Stimulated activated CD4-positive, alpha-beta T cell treated with anti-CD3 and anti-CD28 coated beads, Interleukin-4, amount 100 ng/mL, for 1 hour (primary cell): ENCODE measurements at regions not wholly inside any gene's neighbourhood (a gene's known extent, or its start where the extent isn't known, plus 50 kb on each side); places are given as distances from the start of the nearest gene placed in this dataset.
"Not testable (repeated sequence)": the region's sequence is repeated elsewhere in the genome, so short reads cannot be mapped to it uniquely, and the experiment has no call there.

Experiments used
- DNase-seq: peaks from one replicate; pipeline ENCODE4 v3.0.0-alpha.2; 2020

DNA sequence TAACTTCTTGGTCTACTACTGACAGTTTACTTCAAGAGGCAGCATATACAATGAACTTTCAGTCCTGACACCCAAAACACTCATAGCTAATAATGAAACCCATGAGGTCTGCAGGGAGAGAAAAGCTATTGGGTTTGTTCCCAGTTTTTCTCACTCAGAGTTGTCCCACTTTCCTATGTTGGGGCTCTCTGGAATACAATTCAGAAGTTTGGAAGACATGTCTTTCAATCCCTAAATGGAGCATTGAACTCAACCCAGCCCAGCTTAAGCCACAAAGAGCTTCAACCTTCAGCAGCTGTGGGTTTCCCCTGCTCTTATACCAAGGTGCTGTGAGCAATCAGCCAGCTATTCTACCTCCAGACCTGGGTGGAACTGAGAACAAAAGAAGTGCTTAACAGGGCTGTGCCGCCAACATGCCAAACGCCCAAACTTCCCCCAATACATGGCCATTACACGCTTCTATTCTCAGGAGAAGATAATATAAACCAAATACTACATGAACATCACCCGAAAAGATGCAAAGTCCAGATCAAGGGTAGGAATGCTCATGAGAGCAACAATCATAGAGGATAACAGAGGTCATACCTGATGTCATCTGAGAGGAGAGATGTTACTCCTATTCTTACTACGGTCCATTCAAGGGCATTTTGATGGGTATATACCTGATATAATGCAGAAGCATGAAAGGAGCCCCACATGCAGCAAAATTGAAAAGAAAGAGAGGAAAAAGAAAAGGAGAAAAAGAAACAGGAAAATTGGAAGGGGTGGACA lies 131.2 kb upstream of the TGFBR2 start:
- peak; percentile 4 for DNase-seq

- no peak for DNase-seq
Observed at GRCh38 chr3:30475809-30476178, 130.6 kb upstream of the TGFBR2 start.

DNA sequence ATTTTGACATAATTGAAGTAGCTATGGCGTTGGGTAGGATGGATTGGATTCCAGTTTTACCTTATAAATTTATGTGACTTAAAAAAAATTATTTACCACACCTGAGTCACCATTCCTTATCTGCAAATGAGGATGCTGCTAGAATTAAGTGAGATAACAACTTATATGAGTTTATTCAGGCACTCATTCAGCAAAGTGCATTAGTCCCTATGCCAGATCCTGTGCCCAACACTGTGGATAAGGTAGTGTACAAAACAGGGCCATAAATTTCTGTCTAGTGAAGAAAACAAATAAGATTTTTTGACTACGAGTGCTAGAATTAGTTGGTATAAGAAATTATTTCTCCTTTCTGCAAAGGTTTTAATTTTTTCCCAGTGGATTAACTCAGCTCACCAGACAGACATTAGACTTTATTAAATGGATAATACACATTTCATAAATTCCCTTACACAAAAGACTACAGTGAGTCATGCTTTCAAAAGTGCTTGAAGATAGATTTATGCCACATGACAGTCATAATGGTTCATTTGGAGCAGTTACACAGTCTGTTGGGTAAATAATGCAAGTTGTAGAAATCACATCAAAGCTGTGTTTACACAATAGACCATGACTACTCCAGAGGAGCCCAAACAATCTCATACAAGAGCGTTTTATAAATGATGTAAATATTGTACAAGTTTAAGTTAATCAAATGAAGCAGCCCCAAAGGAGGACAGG lies 129.9 kb upstream of the TGFBR2 start:
- DNase-seq: no peak

DNA sequence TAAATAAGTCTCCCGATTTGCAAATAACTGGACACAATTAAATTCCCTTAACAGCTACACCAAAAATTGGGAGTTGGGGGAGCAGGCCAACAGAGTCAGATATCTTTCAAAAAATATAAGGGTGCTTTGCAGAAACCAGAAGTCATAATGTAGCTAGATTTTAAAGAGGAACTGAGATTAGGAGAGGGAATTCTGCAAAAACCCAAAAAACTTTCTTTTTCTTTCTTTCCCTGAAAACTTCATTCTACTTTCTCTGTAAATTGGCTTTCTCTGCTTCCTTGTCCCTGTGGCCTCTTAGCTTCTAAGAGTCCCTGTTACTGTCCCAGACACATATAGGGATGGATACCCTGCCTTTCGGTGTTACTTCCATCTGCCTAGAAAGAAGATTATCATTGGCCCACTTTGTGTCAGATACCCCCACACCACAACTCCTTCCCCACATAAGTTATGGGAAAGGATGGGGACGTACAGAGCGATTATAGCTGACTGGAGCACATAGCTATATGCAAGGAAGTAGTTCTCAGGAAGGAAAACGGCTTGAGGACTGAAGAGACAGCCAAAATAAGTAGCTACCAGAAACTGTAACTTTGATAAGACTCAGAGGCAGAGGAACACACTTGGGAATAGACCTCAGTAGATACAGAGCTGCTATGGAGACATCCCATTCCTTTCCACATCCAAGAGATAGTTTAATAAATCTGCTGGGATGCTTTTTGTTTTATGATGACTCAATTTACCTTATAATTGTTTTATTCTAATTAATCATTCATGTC lies 129.1 kb upstream of the TGFBR2 start:
- DNase-seq: no peak

DNA sequence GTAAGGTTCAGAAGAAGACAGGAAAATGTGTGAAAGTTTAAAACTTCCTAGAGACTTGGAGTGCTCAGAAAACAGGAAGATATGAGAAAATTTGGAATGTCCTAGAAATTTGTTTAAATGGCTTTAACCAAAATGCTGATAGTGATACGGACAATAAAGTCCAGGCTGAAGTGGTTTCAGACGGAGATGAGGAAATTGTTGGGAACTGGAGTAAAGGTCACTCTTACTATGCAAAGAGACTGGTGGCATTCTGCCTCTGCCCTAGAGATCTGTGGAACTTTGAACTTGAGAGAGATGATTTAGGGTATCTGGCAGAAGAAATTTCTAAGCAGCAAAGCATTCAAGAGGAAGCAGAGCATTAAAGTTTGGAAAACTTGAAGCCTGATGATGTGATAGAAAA lies 126.7 kb upstream of the TGFBR2 start:
- DNase-seq: not testable (repeated sequence)

- not testable (repeated sequence) for DNase-seq
Observed at GRCh38 chr3:30480156-30480555, 126.2 kb upstream of the TGFBR2 start.

DNA sequence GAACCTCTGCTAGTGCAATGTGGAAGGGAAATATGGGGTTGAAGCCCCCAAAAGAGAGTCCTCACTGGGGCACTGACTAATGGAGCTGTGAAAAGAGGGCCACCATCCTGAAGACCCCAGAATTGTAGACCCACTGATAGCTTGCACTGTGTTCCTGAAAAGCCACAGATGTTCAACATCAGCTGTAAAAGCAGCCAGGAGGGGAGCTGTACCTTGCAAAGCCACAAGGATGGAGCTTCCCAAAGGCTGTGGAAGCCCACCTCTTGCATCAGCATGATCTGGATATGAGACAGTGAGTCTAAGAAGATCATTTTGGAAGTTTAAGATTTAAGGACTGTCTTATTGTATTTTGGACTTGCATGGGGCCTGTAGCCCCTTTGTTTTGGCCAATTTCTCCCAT lies 125.8 kb upstream of the TGFBR2 start:
- DNase-seq: no peak

DNA sequence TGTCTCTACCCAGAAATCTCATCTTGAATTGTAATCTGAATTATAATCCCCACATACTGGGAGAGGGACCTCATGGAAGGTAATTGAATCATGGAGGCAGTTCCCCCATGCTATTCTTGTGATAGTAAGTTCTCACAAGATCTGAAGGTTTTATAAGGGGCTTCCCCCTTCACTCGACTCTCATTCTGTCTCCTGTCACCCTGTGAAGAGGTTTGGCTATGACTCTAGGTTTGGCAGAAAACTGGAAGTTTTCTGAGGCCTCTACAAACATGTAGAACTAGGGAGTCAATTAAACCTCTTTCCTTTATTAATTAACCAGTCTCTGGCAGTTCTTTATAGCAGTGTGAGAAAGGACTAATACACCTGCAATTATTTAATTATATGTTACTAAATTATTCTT lies 125.2 kb upstream of the TGFBR2 start:
- no peak for DNase-seq

GRCh38 chr3:30484229-30484628 lies 122.2 kb upstream of the TGFBR2 start:
- DNase-seq: not testable (repeated sequence)

DNA sequence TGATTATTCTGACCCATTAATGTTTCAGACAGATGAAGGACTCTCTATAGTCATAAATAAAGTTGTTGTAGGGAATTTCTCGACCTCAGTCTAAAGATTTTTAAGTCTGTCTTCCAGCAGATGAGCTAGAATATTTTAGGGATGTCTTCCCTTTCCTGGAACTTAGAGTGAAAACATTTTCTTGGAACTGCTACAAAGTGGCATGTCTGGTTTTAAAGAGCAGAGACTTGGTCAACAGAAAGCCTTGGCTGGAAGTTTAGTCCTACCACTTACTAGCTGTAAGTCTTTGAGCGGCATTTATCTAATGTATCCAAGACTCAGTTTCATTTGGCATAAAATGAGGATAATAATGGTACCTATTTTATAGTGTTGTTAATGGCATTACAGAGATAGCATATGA lies 120.0 kb upstream of the TGFBR2 start:
- DNase-seq: no peak

- DNase-seq: no peak
Observed at GRCh38 chr3:30488070-30488756, 118.2 kb upstream of the TGFBR2 start.

- DNase-seq: no peak
Observed at GRCh38 chr3:30492322-30493192, 113.8 kb upstream of the TGFBR2 start.

- DNase-seq: no peak
Observed at GRCh38 chr3:30493911-30494311, 112.5 kb upstream of the TGFBR2 start.

- no peak for DNase-seq
Observed at GRCh38 chr3:30495172-30496065, 111.0 kb upstream of the TGFBR2 start.

GRCh38 chr3:30496066-30496966 lies 110.1 kb upstream of the TGFBR2 start:
- DNase-seq: no peak

DNA sequence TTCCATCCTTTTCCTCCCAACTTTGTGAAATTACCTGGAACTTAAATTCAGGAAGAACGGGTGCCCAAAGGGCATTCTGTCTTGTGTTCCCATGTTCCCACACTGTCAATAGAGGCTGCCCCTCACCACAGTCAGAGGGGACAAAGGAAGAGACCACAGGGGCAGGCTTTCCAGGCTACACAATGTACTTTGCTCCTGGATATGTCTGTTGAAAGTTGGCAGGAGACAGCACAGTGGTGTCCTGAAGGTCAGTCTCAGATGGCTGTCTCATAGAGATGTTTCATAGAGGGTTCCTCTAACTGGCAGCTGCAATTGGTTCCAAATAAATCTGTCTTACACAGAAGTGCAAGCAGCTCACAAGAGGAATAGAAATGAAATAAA lies 107.8 kb upstream of the TGFBR2 start:
- no peak for DNase-seq

DNA sequence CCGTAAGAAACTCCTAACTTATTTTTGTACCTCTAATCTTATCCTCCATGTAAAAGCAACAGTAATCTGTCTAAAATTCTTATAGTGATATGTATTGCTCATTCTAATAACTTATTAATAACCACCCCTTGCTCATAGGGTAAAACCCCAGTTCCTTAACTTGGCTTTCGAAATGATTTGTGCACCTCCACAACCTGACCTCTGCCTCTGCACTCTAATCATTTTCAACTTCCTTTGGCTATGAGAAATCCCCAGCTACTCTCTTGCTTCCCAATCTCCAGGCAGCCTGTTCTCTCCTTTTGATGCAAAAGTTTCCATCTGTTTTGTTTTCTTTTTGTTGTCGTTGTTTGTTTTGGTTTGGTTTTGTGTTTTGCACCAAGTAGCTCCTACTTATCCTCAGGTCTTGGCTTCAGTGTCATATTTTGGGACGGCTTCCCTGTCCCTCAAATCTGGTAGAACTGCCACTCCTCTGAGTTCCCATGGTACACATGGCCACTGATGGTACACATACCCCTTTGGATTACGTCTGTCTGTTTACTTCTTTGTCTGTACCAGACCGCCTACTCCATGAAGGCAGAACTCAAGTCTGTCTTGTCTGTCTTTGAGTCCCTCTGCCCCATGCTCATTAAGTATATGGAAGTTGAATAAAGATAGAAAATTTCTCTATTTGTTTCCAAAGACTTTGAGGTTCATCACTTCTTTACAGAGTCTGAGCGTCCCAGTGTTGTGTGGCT lies 105.6 kb upstream of the TGFBR2 start:
- no peak for DNase-seq

GRCh38 chr3:30501526-30501925 lies 104.9 kb upstream of the TGFBR2 start:
- no peak for DNase-seq

DNA sequence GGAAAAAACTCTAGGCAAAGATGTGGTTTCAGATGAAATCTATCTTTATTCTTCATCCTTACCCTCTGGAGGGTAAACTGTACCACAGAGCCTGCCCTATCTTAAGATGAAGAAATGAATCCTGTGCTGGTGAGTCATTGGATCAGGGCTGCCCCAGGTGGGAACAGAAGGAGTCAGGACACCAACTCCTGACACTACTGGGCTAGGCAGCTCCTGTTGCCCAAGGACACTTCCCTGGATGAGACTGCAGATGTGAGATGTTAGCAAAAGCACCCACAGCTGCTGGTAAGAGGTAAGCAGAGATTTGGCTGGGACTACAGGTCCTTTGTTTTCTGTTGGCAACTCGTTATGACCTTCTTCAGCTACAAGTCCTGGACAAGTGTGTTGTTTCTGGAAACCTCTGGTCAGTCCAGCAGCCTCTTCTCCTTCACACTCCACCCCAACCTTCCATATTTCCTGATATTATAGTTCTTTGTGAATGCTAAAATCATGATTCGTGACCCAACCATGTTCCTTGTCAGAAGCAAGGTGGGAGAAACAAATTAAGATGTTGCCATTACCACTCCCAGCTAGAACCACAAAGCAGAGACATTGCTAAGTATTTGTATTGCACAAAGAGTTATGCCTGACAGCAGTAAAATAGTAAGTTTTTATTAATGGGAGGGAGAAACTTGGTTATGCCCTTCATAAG lies 104.2 kb upstream of the TGFBR2 start:
- no peak for DNase-seq
